Adrenal gland (tissue), 5 donors: ENCODE measurements at regions not wholly inside any gene's neighbourhood (a gene's known extent, or its start where the extent isn't known, plus 50 kb on each side); places are given as distances from the start of the nearest gene placed in this dataset.

Experiments used
- POLR2A ChIP-seq, 2 donors: fragments of 450-650 bp; IDR thresholded peaks; one replicate each; pipeline ENCODE4 v1.6.1; 2017; ENCODE audit warnings: antibody characterized with exemption in 2 of 2, mild to moderate bottlenecking in 2 of 2, moderate library complexity in 1 of 2
- TF ChIP-seq, protein P1 (sequence below), 6 experiments: fragments of 450-650 bp in 4 of 6; fragments of 200-600 bp in 2 of 6; sonication (generic) in 1 of 6; IDR thresholded peaks; 1 replicate in 5 of 6; 2 replicates in 1 of 6; pipeline versions ENCODE4 v1.5.1 to v1.8.0; 2016 to 2021; ENCODE audit warnings: antibody characterized with exemption in 6 of 6, mild to moderate bottlenecking in 2 of 6, moderate library complexity in 1 of 6
- donor health status: DM: no; HTN: no; CAD: no.

DNA sequence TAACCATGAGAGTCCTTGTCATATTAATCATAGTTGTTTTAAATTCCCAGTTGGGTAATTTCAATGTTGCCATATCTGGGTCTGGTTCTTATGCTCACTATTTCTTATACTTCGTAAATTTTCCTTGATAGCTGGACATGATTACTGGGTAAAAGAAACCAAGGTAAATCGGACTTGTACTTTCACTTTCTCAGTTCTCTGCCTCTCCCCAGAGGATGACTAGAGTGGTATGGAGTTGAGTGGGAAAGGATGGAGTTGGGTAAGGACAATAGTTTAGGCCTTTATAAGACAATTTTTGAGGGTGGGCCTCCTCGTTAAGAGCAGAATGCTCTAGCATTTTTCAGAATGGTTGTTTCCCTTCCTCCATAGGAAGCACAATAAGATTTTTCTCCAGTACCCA is 106.1 kb downstream of the CRPPA start:
- TF ChIP-seq, protein P1, sequence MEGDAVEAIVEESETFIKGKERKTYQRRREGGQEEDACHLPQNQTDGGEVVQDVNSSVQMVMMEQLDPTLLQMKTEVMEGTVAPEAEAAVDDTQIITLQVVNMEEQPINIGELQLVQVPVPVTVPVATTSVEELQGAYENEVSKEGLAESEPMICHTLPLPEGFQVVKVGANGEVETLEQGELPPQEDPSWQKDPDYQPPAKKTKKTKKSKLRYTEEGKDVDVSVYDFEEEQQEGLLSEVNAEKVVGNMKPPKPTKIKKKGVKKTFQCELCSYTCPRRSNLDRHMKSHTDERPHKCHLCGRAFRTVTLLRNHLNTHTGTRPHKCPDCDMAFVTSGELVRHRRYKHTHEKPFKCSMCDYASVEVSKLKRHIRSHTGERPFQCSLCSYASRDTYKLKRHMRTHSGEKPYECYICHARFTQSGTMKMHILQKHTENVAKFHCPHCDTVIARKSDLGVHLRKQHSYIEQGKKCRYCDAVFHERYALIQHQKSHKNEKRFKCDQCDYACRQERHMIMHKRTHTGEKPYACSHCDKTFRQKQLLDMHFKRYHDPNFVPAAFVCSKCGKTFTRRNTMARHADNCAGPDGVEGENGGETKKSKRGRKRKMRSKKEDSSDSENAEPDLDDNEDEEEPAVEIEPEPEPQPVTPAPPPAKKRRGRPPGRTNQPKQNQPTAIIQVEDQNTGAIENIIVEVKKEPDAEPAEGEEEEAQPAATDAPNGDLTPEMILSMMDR (IDR thresholded peaks at IDR 0.05) = no peak
- no peak for TF ChIP-seq POLR2A (IDR thresholded peaks at IDR 0.05)
